GM23338 (cell line): ENCODE measurements at regions not wholly inside any gene's neighbourhood (a gene's known extent, or its start where the extent isn't known, plus 50 kb on each side); places are given as distances from the start of the nearest gene placed in this dataset.

ENCODE experiments used
- ATAC-seq: fragments of 200-7000 bp; cut with Tn5 transposase; 3 replicates; pipeline ENCODE4 v1.9.1; 2020
- DNase-seq: peaks from one replicate; pipeline ENCODE4 v3.0.0-alpha.2; 2015; ENCODE audit warnings: low spot score
- H2AFZ ChIP-seq: fragments of 200-600 bp; sonication (generic); 2 replicates; pipeline ENCODE4 v1.8.0; 2016; ENCODE audit warnings: antibody characterized with exemption, mild to moderate bottlenecking, moderate library complexity
- H3F3A ChIP-seq: fragments of 200-600 bp; sonication (generic); replicated peaks from 2 replicates; pipeline ENCODE4 v1.8.0; 2017; ENCODE audit warnings: antibody characterized with exemption, mixed run types, low read depth
- H3K27ac ChIP-seq: fragments of 200-600 bp; sonication (generic); 2 replicates; pipeline ENCODE4 v1.6.1; 2016; ENCODE audit warnings: low read depth
- H3K27me3 ChIP-seq: fragments of 200-600 bp; sonication (generic); 2 replicates; pipeline ENCODE4 v1.8.0; 2016; ENCODE audit warnings: mild to moderate bottlenecking, mixed run types, moderate library complexity; ENCODE audit not compliant: insufficient read depth
- H3K36me3 ChIP-seq: fragments of 200-600 bp; sonication (generic); 2 replicates; pipeline ENCODE4 v1.8.0; 2016; ENCODE audit warnings: mild to moderate bottlenecking; ENCODE audit not compliant: insufficient read depth
- H3K4me1 ChIP-seq: fragments of 200-600 bp; sonication (generic); 2 replicates; pipeline ENCODE4 v1.8.0; 2016; ENCODE audit warnings: mild to moderate bottlenecking, moderate library complexity; ENCODE audit not compliant: insufficient read depth
- H3K4me2 ChIP-seq: fragments of 200-600 bp; sonication (generic); 2 replicates; pipeline ENCODE4 v1.7.1; 2017; ENCODE audit warnings: mixed run types
- H3K4me3 ChIP-seq: fragments of 200-600 bp; sonication (generic); 2 replicates; pipeline ENCODE4 v1.6.1; 2016; ENCODE audit warnings: mixed run types
- H3K79me2 ChIP-seq: fragments of 200-600 bp; sonication (generic); replicated peaks from 2 replicates; pipeline ENCODE4 v1.8.0; 2017; ENCODE audit warnings: mild to moderate bottlenecking; ENCODE audit not compliant: insufficient read depth
- H3K9me2 ChIP-seq: fragments of 200-600 bp; sonication (generic); 2 replicates; pipeline ENCODE4 v1.8.0; 2017; ENCODE audit not compliant: insufficient read depth
- H4K20me1 ChIP-seq: fragments of 200-600 bp; sonication (generic); replicated peaks from 2 replicates; pipeline ENCODE4 v1.8.0; 2017; ENCODE audit warnings: mild to moderate bottlenecking; ENCODE audit not compliant: insufficient read depth
- H3K27ac Mint-ChIP-seq: 2 replicates; pipeline ENCODE4 v1.8.0; 2020; ENCODE audit warnings: inconsistent platforms, mild to moderate bottlenecking, moderate library complexity, mixed read lengths
- H3K27me3 Mint-ChIP-seq: 3 replicates; pipeline ENCODE4 v1.8.0; 2022; ENCODE audit warnings: low read depth, mild to moderate bottlenecking, moderate library complexity, mixed read lengths, inconsistent platforms; ENCODE audit not compliant: insufficient read depth, poor library complexity
- H3K36me3 Mint-ChIP-seq: 3 replicates; pipeline ENCODE4 v1.8.0; 2021; ENCODE audit warnings: low read depth, mild to moderate bottlenecking, inconsistent platforms, moderate library complexity, mixed read lengths
- H3K4me1 Mint-ChIP-seq: 3 replicates; pipeline ENCODE4 v1.8.0; 2020; ENCODE audit warnings: mild to moderate bottlenecking, inconsistent platforms, mixed read lengths
- H3K4me3 Mint-ChIP-seq: 3 replicates; pipeline ENCODE4 v1.8.0; 2021; ENCODE audit warnings: moderate library complexity, mild to moderate bottlenecking, inconsistent platforms, mixed read lengths
- H3K9me3 Mint-ChIP-seq: 3 replicates; pipeline ENCODE4 v1.8.0; 2020; ENCODE audit warnings: moderate library complexity, mild to moderate bottlenecking, inconsistent platforms, mixed read lengths
- CREB1 ChIP-seq: fragments of 250-450 bp; sonication (Bioruptor Pico); IDR thresholded peaks from 2 replicates; pipeline ENCODE4 v1.5.0; 2020; ENCODE audit warnings: low read depth, mild to moderate bottlenecking, moderate library complexity
- EZH2phosphoT487 ChIP-seq: fragments of 200-600 bp; sonication (generic); IDR thresholded peaks from one replicate; pipeline ENCODE4 v1.8.1; 2018; ENCODE audit warnings: antibody characterized with exemption; ENCODE audit not compliant: unreplicated experiment
- JUNB ChIP-seq: IDR thresholded peaks from one replicate; pipeline ENCODE4 v1.6.1; 2016; ENCODE audit warnings: antibody characterized with exemption; ENCODE audit not compliant: unreplicated experiment
- POLR2AphosphoS5 ChIP-seq: IDR thresholded peaks from 2 replicates; pipeline ENCODE4 v1.6.1; 2016; ENCODE audit warnings: antibody characterized with exemption, low read depth
- REST ChIP-seq: IDR thresholded peaks from one replicate; pipeline ENCODE4 v1.6.1; 2018; ENCODE audit warnings: antibody characterized with exemption; ENCODE audit not compliant: unreplicated experiment
- STAT1 ChIP-seq: IDR thresholded peaks from one replicate; pipeline ENCODE4 v1.6.1; 2016; ENCODE audit warnings: antibody characterized with exemption; ENCODE audit not compliant: unreplicated experiment
- ZNF462 ChIP-seq: fragments of 250-450 bp; sonication (Bioruptor Pico); IDR thresholded peaks from 2 replicates; pipeline ENCODE4 v1.5.0; 2020; ENCODE audit warnings: mild to moderate bottlenecking, moderate library complexity
- TF ChIP-seq, protein P1 (sequence below), 2 experiments: fragments of 200-600 bp in 1 of 2; sonication (generic) in 1 of 2; conservative IDR thresholded peaks; 2 replicates each; pipeline versions ENCODE4 v1.5.1 to v1.6.1; 2016 to 2017; ENCODE audit warnings: antibody characterized with exemption in 2 of 2, low read depth in 2 of 2, mild to moderate bottlenecking in 2 of 2, moderate library complexity in 1 of 2

GRCh38 chr6:1040393-1040792 is 271.5 kb upstream of the FOXQ1 start:
- TF ChIP-seq POLR2AphosphoS5: no peak
- TF ChIP-seq, protein P1, sequence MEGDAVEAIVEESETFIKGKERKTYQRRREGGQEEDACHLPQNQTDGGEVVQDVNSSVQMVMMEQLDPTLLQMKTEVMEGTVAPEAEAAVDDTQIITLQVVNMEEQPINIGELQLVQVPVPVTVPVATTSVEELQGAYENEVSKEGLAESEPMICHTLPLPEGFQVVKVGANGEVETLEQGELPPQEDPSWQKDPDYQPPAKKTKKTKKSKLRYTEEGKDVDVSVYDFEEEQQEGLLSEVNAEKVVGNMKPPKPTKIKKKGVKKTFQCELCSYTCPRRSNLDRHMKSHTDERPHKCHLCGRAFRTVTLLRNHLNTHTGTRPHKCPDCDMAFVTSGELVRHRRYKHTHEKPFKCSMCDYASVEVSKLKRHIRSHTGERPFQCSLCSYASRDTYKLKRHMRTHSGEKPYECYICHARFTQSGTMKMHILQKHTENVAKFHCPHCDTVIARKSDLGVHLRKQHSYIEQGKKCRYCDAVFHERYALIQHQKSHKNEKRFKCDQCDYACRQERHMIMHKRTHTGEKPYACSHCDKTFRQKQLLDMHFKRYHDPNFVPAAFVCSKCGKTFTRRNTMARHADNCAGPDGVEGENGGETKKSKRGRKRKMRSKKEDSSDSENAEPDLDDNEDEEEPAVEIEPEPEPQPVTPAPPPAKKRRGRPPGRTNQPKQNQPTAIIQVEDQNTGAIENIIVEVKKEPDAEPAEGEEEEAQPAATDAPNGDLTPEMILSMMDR (conservative IDR thresholded peaks at IDR 0.05; ENCODE audit: low read depth in 2 of 2): no peak
- TF ChIP-seq STAT1: no peak
- TF ChIP-seq JUNB: no peak
- TF ChIP-seq EZH2phosphoT487: no peak
- H4K20me1 ChIP-seq: no peaks in the 10 kb centered on the region
- H3K4me1 ChIP-seq: no peaks in the 10 kb centered on the region
- no peak overlapping the region for H3K27ac ChIP-seq
- no peaks in the 10 kb centered on the region for H3K9me3 Mint-ChIP-seq
- no peaks in the 10 kb centered on the region for H3K36me3 ChIP-seq
- H3K36me3 Mint-ChIP-seq: no peaks in the 10 kb centered on the region
- H3K27me3 Mint-ChIP-seq: peaks cover 3% of the 10 kb centered on the region
- no peaks in the 10 kb centered on the region for H3K79me2 ChIP-seq
- H3F3A ChIP-seq: no peaks in the 10 kb centered on the region
- ATAC-seq (no peak), DNase-seq (no peak)
- H3K4me3 Mint-ChIP-seq: no peak overlapping the region
- no peak overlapping the region for H3K4me3 ChIP-seq
- H3K4me1 Mint-ChIP-seq: no peaks in the 10 kb centered on the region; the same call in 2 of the 3 replicates
- H3K27me3 ChIP-seq: no peaks in the 10 kb centered on the region
- no peak overlapping the region for H3K4me2 ChIP-seq
- H3K9me2 ChIP-seq: no peaks in the 10 kb centered on the region
- H3K27ac Mint-ChIP-seq: no peak overlapping the region
- no peak overlapping the region for H2AFZ ChIP-seq

DNA sequence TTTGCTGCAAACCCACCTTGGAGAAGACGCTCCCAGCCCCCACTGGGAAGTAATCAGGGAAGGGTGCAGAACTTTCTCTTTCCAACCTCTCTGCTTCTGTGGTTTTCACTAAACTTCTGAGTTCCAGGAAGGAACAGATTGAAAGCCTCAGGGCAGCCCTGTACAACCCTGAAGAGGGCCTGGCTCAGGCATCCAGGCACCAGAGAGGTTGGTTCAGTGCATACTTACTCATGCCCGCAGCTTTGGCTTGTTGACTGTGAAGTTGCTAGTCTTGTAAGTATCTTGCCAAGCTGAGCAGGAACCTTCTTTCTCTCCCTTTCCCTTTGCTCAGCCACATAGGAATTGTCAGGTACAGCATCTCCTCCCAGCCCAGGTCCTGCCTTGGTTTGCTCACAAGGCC is 272.2 kb upstream of the FOXQ1 start:
- H3K9me3 Mint-ChIP-seq: no peaks in the 10 kb centered on the region
- Histone ChIP-seq H3K4me3 (no peak overlapping the region), H3K4me2 (no peak overlapping the region), H4K20me1 (no peaks in the 10 kb centered on the region), H3F3A (no peaks in the 10 kb centered on the region), H3K27me3 (no peaks in the 10 kb centered on the region), H3K27ac (no peak overlapping the region), H3K79me2 (no peaks in the 10 kb centered on the region), H3K36me3 (no peaks in the 10 kb centered on the region), H2AFZ (no peak overlapping the region), H3K9me2 (no peaks in the 10 kb centered on the region), H3K4me1 (no peaks in the 10 kb centered on the region)
- no peaks in the 10 kb centered on the region for H3K36me3 Mint-ChIP-seq
- no peak for ATAC-seq
- H3K4me1 Mint-ChIP-seq: no peaks in the 10 kb centered on the region; the same call in 2 of the 3 replicates
- H3K4me3 Mint-ChIP-seq: no peak overlapping the region
- no peak for DNase-seq
- peaks cover 3% of the 10 kb centered on the region for H3K27me3 Mint-ChIP-seq
- H3K27ac Mint-ChIP-seq: no peak overlapping the region
- TF ChIP-seq, protein P1 (conservative IDR thresholded peaks at IDR 0.05; ENCODE audit: low read depth in 2 of 2): no peak
- TF ChIP-seq STAT1: no peak
- no peak for TF ChIP-seq CREB1 (CRISPR knock-in tag)
- no peak for TF ChIP-seq POLR2AphosphoS5
- TF ChIP-seq JUNB: no peak
- TF ChIP-seq REST: no peak
- no peak for TF ChIP-seq ZNF462 (CRISPR knock-in tag)
